SK-N-SH (cell line): ENCODE measurements at regions not wholly inside any gene's neighbourhood (a gene's known extent, or its start where the extent isn't known, plus 50 kb on each side); places are given as distances from the start of the nearest gene placed in this dataset.
A peak's percentile ranks its signal among the peaks of the same experiment; 100 is the strongest.

Source experiments
- CTCF ChIA-PET: fragments of 300-600, 350-600 bp; formaldehyde crosslinking; extraction: SDS; loops from one replicate; lab custom pipeline; 2021; lab: Yijun Ruan, JAX
- POLR2A ChIA-PET: fragments of 350-600 bp; sonication (Branson Sonifier 250); formaldehyde crosslinking; extraction: SDS; loops from one replicate; lab custom pipeline; 2020; ENCODE audit warnings: antibody characterized with exemption, inconsistent platforms; lab: Yijun Ruan, JAX
- DNase-seq: peaks from one replicate; pipeline ENCODE4 v3.0.0; 2012
- H2AFZ ChIP-seq: fragments of 200-600 bp; sonication (generic); 2 replicates; pipeline ENCODE4 v1.8.1; 2016; ENCODE audit warnings: antibody characterized with exemption, mild to moderate bottlenecking, low read depth
- H3F3A ChIP-seq: fragments of 200-600 bp; sonication (generic); replicated peaks from 2 replicates; pipeline ENCODE3; 2016; ENCODE audit warnings: antibody characterized with exemption, mild to moderate bottlenecking; ENCODE audit not compliant: insufficient read depth
- H3K27ac ChIP-seq, 2 experiments: fragments of 200-500 bp in 1 of 2; fragments of 200-600 bp in 1 of 2; sonication (Bioruptor generic) in 1 of 2; sonication (generic), shearing (Covaris generic) in 1 of 2; 2 replicates each; pipeline versions ENCODE4 v1.5.1 to v1.6.1; 2014 to 2016; ENCODE audit warnings: low read depth in 2 of 2, inconsistent platforms in 1 of 2, low read length in 1 of 2, mild to moderate bottlenecking in 1 of 2, mixed read lengths in 1 of 2
- H3K27me3 ChIP-seq: fragments of 200-600 bp; sonication (generic), shearing (Covaris generic); 2 replicates; pipeline ENCODE4 v1.6.1; 2016; ENCODE audit warnings: mixed run types; ENCODE audit not compliant: insufficient read depth
- H3K36me3 ChIP-seq, 2 experiments: fragments of 200-500 bp in 1 of 2; fragments of 200-600 bp in 1 of 2; sonication (Bioruptor generic) in 1 of 2; sonication (generic) in 1 of 2; replicated peaks in 1 of 2; 2 replicates each; pipeline versions ENCODE3 to v1.5.1; 2014 to 2016; ENCODE audit warnings: low read length in 1 of 2, mild to moderate bottlenecking in 1 of 2; ENCODE audit not compliant: insufficient read depth in 2 of 2, control insufficient read depth in 1 of 2
- H3K4me1 ChIP-seq, 2 experiments: fragments of 200-500 bp in 1 of 2; fragments of 200-600 bp in 1 of 2; sonication (Bioruptor generic) in 1 of 2; sonication (generic), shearing (Covaris generic) in 1 of 2; 2 replicates each; pipeline versions ENCODE4 v1.5.1 to v1.6.1; 2014 to 2016; ENCODE audit warnings: low read depth in 1 of 2, low read length in 1 of 2, mixed run types in 1 of 2; ENCODE audit not compliant: insufficient read depth in 2 of 2, control insufficient read depth in 1 of 2
- H3K4me2 ChIP-seq: fragments of 200-600 bp; sonication (generic), shearing (Covaris generic); 2 replicates; pipeline ENCODE4 v1.6.1; 2017; ENCODE audit warnings: mixed run types
- H3K4me3 ChIP-seq, 2 experiments: fragments of 200-500 bp in 1 of 2; fragments of 200-600 bp in 1 of 2; sonication (Bioruptor generic) in 1 of 2; sonication (generic), shearing (Covaris generic) in 1 of 2; 2 replicates each; pipeline versions ENCODE4 v1.5.1 to v1.8.1; 2014 to 2016; ENCODE audit warnings: low read depth in 2 of 2, inconsistent platforms in 1 of 2, low read length in 1 of 2, mild to moderate bottlenecking in 1 of 2, mixed read lengths in 1 of 2, moderate library complexity in 1 of 2
- H3K79me2 ChIP-seq: fragments of 200-600 bp; sonication (generic); 2 replicates; pipeline ENCODE4 v1.8.1; 2017; ENCODE audit warnings: mild to moderate bottlenecking; ENCODE audit not compliant: insufficient read depth
- H3K9ac ChIP-seq: fragments of 200-600 bp; sonication (generic); 2 replicates; pipeline ENCODE4 v1.6.1; 2017; ENCODE audit warnings: mixed run types
- H3K9me2 ChIP-seq: fragments of 200-600 bp; sonication (generic); 2 replicates; pipeline ENCODE4 v1.6.1; 2017; ENCODE audit warnings: mixed run types
- H3K9me3 ChIP-seq: fragments of 200-600 bp; sonication (generic); 2 replicates; pipeline ENCODE4 v1.6.1; 2017; ENCODE audit warnings: mixed run types, mild to moderate bottlenecking, moderate library complexity
- H4K20me1 ChIP-seq: fragments of 200-600 bp; sonication (generic); 2 replicates; pipeline ENCODE4 v1.6.1; 2017; ENCODE audit warnings: mild to moderate bottlenecking, mixed run types; ENCODE audit not compliant: insufficient read depth
- CTCF ChIP-seq: fragments of 200-600 bp; sonication (generic); IDR thresholded peaks from 2 replicates; pipeline ENCODE4 v1.6.1; 2017; ENCODE audit warnings: antibody characterized with exemption, mild to moderate bottlenecking, moderate library complexity
- ELF1 ChIP-seq: IDR thresholded peaks from 2 replicates; pipeline ENCODE4 v1.4.0; 2012
- FOSL2 ChIP-seq: IDR thresholded peaks from 2 replicates; pipeline ENCODE4 v1.4.0; 2012; ENCODE audit warnings: low read depth, mild to moderate bottlenecking, moderate library complexity, borderline replicate concordance
- FOXJ3 ChIP-seq: sonication (generic); formaldehyde crosslinking; IDR thresholded peaks from 2 replicates; pipeline ENCODE4 v1.5.1; 2020; ENCODE audit warnings: mild to moderate bottlenecking, missing genetic modification reagents
- GABPA ChIP-seq: IDR thresholded peaks from 2 replicates; pipeline ENCODE4 v1.4.0; 2012; ENCODE audit warnings: low read depth, mild to moderate bottlenecking
- MAX ChIP-seq: IDR thresholded peaks from 2 replicates; pipeline ENCODE4 v1.4.0; 2012; ENCODE audit warnings: low read depth
- MXI1 ChIP-seq: IDR thresholded peaks from 2 replicates; pipeline ENCODE4 v1.6.1; 2012; ENCODE audit warnings: mild to moderate bottlenecking, low read depth, low read length, improper control_type of control experiment
- NRF1 ChIP-seq: IDR thresholded peaks from 2 replicates; pipeline ENCODE4 v1.6.1; 2012; ENCODE audit warnings: low read depth, mild to moderate bottlenecking, low read length
- POLR2AphosphoS5 ChIP-seq: IDR thresholded peaks from 2 replicates; pipeline ENCODE4 v1.6.1; 2012; ENCODE audit warnings: low read depth, low read length
- RAD21 ChIP-seq: IDR thresholded peaks from 2 replicates; pipeline ENCODE4 v1.6.1; 2012; ENCODE audit warnings: mild to moderate bottlenecking, low read length
- RFX5 ChIP-seq: IDR thresholded peaks from 2 replicates; pipeline ENCODE4 v1.6.1; 2012; ENCODE audit warnings: mild to moderate bottlenecking, improper control_type of control experiment, low read length
- RXRA ChIP-seq: IDR thresholded peaks from 2 replicates; pipeline ENCODE4 v1.4.0; 2012; ENCODE audit warnings: low read depth, mild to moderate bottlenecking, borderline replicate concordance
- SIN3A ChIP-seq: IDR thresholded peaks from 2 replicates; pipeline ENCODE4 v1.6.1; 2012; ENCODE audit warnings: low read depth, mild to moderate bottlenecking, low read length, moderate library complexity, borderline replicate concordance
- SMC3 ChIP-seq: IDR thresholded peaks from 2 replicates; pipeline ENCODE4 v1.6.1; 2012; ENCODE audit warnings: low read depth, low read length, improper control_type of control experiment
- TAF1 ChIP-seq: IDR thresholded peaks from 2 replicates; pipeline ENCODE4 v1.6.1; 2012; ENCODE audit warnings: low read depth, mild to moderate bottlenecking, low read length, moderate library complexity, borderline replicate concordance
- TEAD4 ChIP-seq: IDR thresholded peaks from 2 replicates; pipeline ENCODE4 v1.4.0; 2012; ENCODE audit warnings: mild to moderate bottlenecking, borderline replicate concordance; ENCODE audit not compliant: insufficient read depth
- YY1 ChIP-seq: IDR thresholded peaks from 2 replicates; pipeline ENCODE4 v1.4.0; 2012; ENCODE audit warnings: low read depth, mild to moderate bottlenecking
- WGBS: methylation state at CpG from one replicate; pipeline ENCODE4 v1.1.6; 2017; ENCODE audit warnings: low lambda C conversion rate; 5-methylcytosine and 5-hydroxymethylcytosine counted together
- TF ChIP-seq, protein P1 (sequence below): IDR thresholded peaks from 2 replicates; pipeline ENCODE4; 2012
- TF ChIP-seq, protein P2 (sequence below): IDR thresholded peaks from 2 replicates; pipeline ENCODE4 v1.6.1; 2012; ENCODE audit warnings: mild to moderate bottlenecking, low read depth, low read length, moderate library complexity

DNA sequence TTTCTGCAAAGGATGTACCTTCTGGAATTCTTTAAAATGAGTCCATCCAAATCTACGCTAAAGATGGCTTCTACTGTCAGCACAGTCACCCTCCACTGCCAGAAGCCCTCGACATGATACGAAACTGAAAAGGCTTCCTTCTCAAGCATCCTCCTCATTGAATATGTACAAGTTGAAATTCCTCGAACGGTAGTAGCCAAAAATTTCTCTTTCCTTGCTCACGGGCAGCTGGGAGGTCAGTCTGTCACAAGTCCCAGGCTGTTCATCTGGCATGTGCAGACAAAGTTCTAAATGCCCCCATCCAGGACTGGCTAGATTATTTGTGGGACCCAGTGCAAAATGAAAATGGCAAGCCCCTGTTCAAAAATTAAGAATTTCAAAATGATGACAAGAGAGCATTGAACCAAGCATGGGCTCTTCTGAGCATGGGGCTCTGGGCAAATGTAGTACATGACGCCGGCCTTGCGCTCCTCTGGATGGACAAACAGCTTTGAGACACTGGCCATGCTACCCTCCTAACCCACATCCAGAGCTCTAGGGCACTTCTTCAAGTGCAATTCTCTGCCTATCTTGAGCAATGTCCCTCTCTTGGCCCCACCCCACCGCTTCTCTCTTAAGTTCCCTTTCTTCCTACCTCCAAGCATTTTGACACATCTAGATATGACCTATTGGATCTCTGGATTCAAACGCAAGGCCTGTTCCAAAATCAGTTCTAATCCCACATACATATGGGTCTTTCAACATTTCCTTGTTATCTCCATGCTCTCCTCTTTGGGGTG lies 78.9 kb upstream of the FLT1 start:
- CTCF ChIA-PET: no interaction called here

More for the DNA sequence above, 78.9 kb upstream of the FLT1 start:
- Histone ChIP-seq H3K4me3 (no peak overlapping the region), H3F3A (peaks cover 7% of the 10 kb centered on the region), H3K27ac (peak overlapping the region in 1 of 2 experiments; percentile 75; a peak in 2 of 4 replicates), H2AFZ (no peak overlapping the region; the same call in 1 of the 2 replicates), H3K9ac (no peak overlapping the region), H3K4me1 (peaks cover 0 to 9% of the 10 kb centered on the region in 2 experiments; a peak in 1 of 4 replicates), H3K4me2 (no peak overlapping the region), H4K20me1 (no peaks in the 10 kb centered on the region), H3K36me3 (no peaks in the 10 kb centered on the region), H3K9me2 (no peaks in the 10 kb centered on the region), H3K27me3 (no peaks in the 10 kb centered on the region), H3K9me3 (no peaks in the 10 kb centered on the region), H3K79me2 (no peaks in the 10 kb centered on the region)
- POLR2A ChIA-PET: no interaction called here
- DNase-seq: no peak
- TF ChIP-seq FOXJ3 (CRISPR knock-in tag): no peak
- no peak for TF ChIP-seq NRF1
- TF ChIP-seq MXI1: no peak
- TF ChIP-seq, protein P1, sequence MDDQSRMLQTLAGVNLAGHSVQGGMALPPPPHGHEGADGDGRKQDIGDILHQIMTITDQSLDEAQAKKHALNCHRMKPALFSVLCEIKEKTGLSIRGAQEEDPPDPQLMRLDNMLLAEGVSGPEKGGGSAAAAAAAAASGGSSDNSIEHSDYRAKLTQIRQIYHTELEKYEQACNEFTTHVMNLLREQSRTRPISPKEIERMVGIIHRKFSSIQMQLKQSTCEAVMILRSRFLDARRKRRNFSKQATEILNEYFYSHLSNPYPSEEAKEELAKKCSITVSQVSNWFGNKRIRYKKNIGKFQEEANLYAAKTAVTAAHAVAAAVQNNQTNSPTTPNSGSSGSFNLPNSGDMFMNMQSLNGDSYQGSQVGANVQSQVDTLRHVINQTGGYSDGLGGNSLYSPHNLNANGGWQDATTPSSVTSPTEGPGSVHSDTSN: no peak
- no peak for TF ChIP-seq CTCF
- no peak for TF ChIP-seq GABPA
- TF ChIP-seq SIN3A: no peak
- TF ChIP-seq RFX5: no peak
- TF ChIP-seq, protein P2, sequence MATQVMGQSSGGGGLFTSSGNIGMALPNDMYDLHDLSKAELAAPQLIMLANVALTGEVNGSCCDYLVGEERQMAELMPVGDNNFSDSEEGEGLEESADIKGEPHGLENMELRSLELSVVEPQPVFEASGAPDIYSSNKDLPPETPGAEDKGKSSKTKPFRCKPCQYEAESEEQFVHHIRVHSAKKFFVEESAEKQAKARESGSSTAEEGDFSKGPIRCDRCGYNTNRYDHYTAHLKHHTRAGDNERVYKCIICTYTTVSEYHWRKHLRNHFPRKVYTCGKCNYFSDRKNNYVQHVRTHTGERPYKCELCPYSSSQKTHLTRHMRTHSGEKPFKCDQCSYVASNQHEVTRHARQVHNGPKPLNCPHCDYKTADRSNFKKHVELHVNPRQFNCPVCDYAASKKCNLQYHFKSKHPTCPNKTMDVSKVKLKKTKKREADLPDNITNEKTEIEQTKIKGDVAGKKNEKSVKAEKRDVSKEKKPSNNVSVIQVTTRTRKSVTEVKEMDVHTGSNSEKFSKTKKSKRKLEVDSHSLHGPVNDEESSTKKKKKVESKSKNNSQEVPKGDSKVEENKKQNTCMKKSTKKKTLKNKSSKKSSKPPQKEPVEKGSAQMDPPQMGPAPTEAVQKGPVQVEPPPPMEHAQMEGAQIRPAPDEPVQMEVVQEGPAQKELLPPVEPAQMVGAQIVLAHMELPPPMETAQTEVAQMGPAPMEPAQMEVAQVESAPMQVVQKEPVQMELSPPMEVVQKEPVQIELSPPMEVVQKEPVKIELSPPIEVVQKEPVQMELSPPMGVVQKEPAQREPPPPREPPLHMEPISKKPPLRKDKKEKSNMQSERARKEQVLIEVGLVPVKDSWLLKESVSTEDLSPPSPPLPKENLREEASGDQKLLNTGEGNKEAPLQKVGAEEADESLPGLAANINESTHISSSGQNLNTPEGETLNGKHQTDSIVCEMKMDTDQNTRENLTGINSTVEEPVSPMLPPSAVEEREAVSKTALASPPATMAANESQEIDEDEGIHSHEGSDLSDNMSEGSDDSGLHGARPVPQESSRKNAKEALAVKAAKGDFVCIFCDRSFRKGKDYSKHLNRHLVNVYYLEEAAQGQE: no peak
- TF ChIP-seq YY1: no peak
- no peak for TF ChIP-seq POLR2AphosphoS5
- TF ChIP-seq TEAD4: no peak
- TF ChIP-seq ELF1: no peak
- no peak for TF ChIP-seq FOSL2
- TF ChIP-seq RAD21: no peak
- TF ChIP-seq TAF1: no peak
- no peak for TF ChIP-seq SMC3
- TF ChIP-seq MAX: no peak
- no peak for TF ChIP-seq RXRA
- 75% methylated on average over 11 of the region's 11 CpGs for WGBS
